ENCODE measurements at regions not wholly inside any gene's neighbourhood (a gene's known extent, or its start where the extent isn't known, plus 50 kb on each side); places are given as distances from the start of the nearest gene placed in this dataset.

- no peak overlapping the region for H3K9ac ChIP-seq (ENCODE audit: low read depth, low read length)
- WGBS, result 93% methylated on average over 4 of the region's 4 CpGs
- peaks cover 16% of the 10 kb centered on the region for H3K9me3 ChIP-seq (ENCODE audit: insufficient read depth, low read depth, low read length)
- H3K27ac ChIP-seq (ENCODE audit: low read depth, low read length), result no peak overlapping the region
- H3K4me1 ChIP-seq (ENCODE audit: insufficient read depth, low read length), result peaks cover 24% of the 10 kb centered on the region
- H3K27me3 ChIP-seq (ENCODE audit: insufficient read depth, low read length), result no peaks in the 10 kb centered on the region
- no peaks in the 10 kb centered on the region for H3K36me3 ChIP-seq (ENCODE audit: insufficient read depth, low read length)
- H3K4me3 ChIP-seq (ENCODE audit: low read length), result no peak overlapping the region
Measured at GRCh38 chr3:187921391-187922074, 176.3 kb upstream of the BCL6 start.

GRCh38 chr3:187922704-187923416 lies 177.6 kb upstream of the BCL6 start:
- Histone ChIP-seq H3K36me3 (ENCODE audit: insufficient read depth, low read length) (no peaks in the 10 kb centered on the region), H3K4me3 (ENCODE audit: low read length) (no peak overlapping the region), H3K9ac (ENCODE audit: low read depth, low read length) (no peak overlapping the region), H3K4me1 (ENCODE audit: insufficient read depth, low read length) (peaks cover 11% of the 10 kb centered on the region), H3K27me3 (ENCODE audit: insufficient read depth, low read length) (no peaks in the 10 kb centered on the region), H3K9me3 (ENCODE audit: insufficient read depth, low read depth, low read length) (peaks cover 16% of the 10 kb centered on the region), H3K27ac (ENCODE audit: low read depth, low read length) (no peak overlapping the region)
- 96% methylated on average over 3 of the region's 3 CpGs for WGBS

- no peak overlapping the region for H3K9ac ChIP-seq (ENCODE audit: low read depth, low read length)
- H3K27ac ChIP-seq (ENCODE audit: low read depth, low read length), result no peak overlapping the region
- H3K4me3 ChIP-seq (ENCODE audit: low read length), result no peak overlapping the region
- H3K9me3 ChIP-seq (ENCODE audit: insufficient read depth, low read depth, low read length), result peaks cover 16% of the 10 kb centered on the region
- H3K4me1 ChIP-seq (ENCODE audit: insufficient read depth, low read length), result no peaks in the 10 kb centered on the region
- H3K36me3 ChIP-seq (ENCODE audit: insufficient read depth, low read length), result no peaks in the 10 kb centered on the region
- no peaks in the 10 kb centered on the region for H3K27me3 ChIP-seq (ENCODE audit: insufficient read depth, low read length)
Measured at GRCh38 chr3:187924651-187925050, 179.4 kb upstream of the BCL6 start.

- Histone ChIP-seq H3K27me3 (ENCODE audit: insufficient read depth, low read length) (no peaks in the 10 kb centered on the region), H3K27ac (ENCODE audit: low read depth, low read length) (no peak overlapping the region), H3K36me3 (ENCODE audit: insufficient read depth, low read length) (no peaks in the 10 kb centered on the region), H3K9me3 (ENCODE audit: insufficient read depth, low read depth, low read length) (peaks cover 16% of the 10 kb centered on the region), H3K9ac (ENCODE audit: low read depth, low read length) (no peak overlapping the region), H3K4me3 (ENCODE audit: low read length) (no peak overlapping the region), H3K4me1 (ENCODE audit: insufficient read depth, low read length) (no peaks in the 10 kb centered on the region)
- WGBS, result 94% methylated on average over 1 of the region's 1 CpG
Measured at GRCh38 chr3:187925326-187925725, 180.1 kb upstream of the BCL6 start.

GRCh38 chr3:187926620-187927019 lies 181.4 kb upstream of the BCL6 start:
- H3K36me3 ChIP-seq (ENCODE audit: insufficient read depth, low read length), result no peaks in the 10 kb centered on the region
- no peaks in the 10 kb centered on the region for H3K27me3 ChIP-seq (ENCODE audit: insufficient read depth, low read length)
- H3K4me1 ChIP-seq (ENCODE audit: insufficient read depth, low read length), result no peaks in the 10 kb centered on the region
- WGBS, result 92% methylated on average over 2 of the region's 3 CpGs
- H3K4me3 ChIP-seq (ENCODE audit: low read length), result no peak overlapping the region
- no peak overlapping the region for H3K27ac ChIP-seq (ENCODE audit: low read depth, low read length)
- H3K9me3 ChIP-seq (ENCODE audit: insufficient read depth, low read depth, low read length), result peaks cover 16% of the 10 kb centered on the region
- no peak overlapping the region for H3K9ac ChIP-seq (ENCODE audit: low read depth, low read length)

GRCh38 chr3:187927565-187927964 lies 182.3 kb upstream of the BCL6 start:
- Histone ChIP-seq H3K36me3 (ENCODE audit: insufficient read depth, low read length) (no peaks in the 10 kb centered on the region), H3K4me3 (ENCODE audit: low read length) (no peak overlapping the region), H3K27ac (ENCODE audit: low read depth, low read length) (no peak overlapping the region), H3K9ac (ENCODE audit: low read depth, low read length) (no peak overlapping the region), H3K27me3 (ENCODE audit: insufficient read depth, low read length) (no peaks in the 10 kb centered on the region), H3K4me1 (ENCODE audit: insufficient read depth, low read length) (no peaks in the 10 kb centered on the region), H3K9me3 (ENCODE audit: insufficient read depth, low read depth, low read length) (peaks cover 16% of the 10 kb centered on the region)
- WGBS, result 100% methylated on average over 1 of the region's 1 CpG

- 91% methylated on average over 8 of the region's 8 CpGs for WGBS
- Histone ChIP-seq H3K4me1 (ENCODE audit: insufficient read depth, low read length) (no peaks in the 10 kb centered on the region), H3K36me3 (ENCODE audit: insufficient read depth, low read length) (no peaks in the 10 kb centered on the region), H3K9ac (ENCODE audit: low read depth, low read length) (no peak overlapping the region), H3K27me3 (ENCODE audit: insufficient read depth, low read length) (no peaks in the 10 kb centered on the region), H3K9me3 (ENCODE audit: insufficient read depth, low read depth, low read length) (peaks cover 12% of the 10 kb centered on the region), H3K4me3 (ENCODE audit: low read length) (no peak overlapping the region), H3K27ac (ENCODE audit: low read depth, low read length) (no peak overlapping the region)
Measured at GRCh38 chr3:187929112-187929816, 184.0 kb upstream of the BCL6 start.

GRCh38 chr3:187930021-187930420 lies 184.8 kb upstream of the BCL6 start:
- 95% methylated on average over 3 of the region's 3 CpGs for WGBS
- Histone ChIP-seq H3K4me3 (ENCODE audit: low read length) (no peak overlapping the region), H3K27me3 (ENCODE audit: insufficient read depth, low read length) (no peaks in the 10 kb centered on the region), H3K4me1 (ENCODE audit: insufficient read depth, low read length) (no peaks in the 10 kb centered on the region), H3K27ac (ENCODE audit: low read depth, low read length) (no peak overlapping the region), H3K9me3 (ENCODE audit: insufficient read depth, low read depth, low read length) (peaks cover 4% of the 10 kb centered on the region), H3K36me3 (ENCODE audit: insufficient read depth, low read length) (no peaks in the 10 kb centered on the region), H3K9ac (ENCODE audit: low read depth, low read length) (no peak overlapping the region)

- Histone ChIP-seq H3K4me3 (ENCODE audit: low read length) (no peak overlapping the region), H3K27me3 (ENCODE audit: insufficient read depth, low read length) (no peaks in the 10 kb centered on the region), H3K9ac (ENCODE audit: low read depth, low read length) (no peak overlapping the region), H3K27ac (ENCODE audit: low read depth, low read length) (no peak overlapping the region), H3K9me3 (ENCODE audit: insufficient read depth, low read depth, low read length) (no peaks in the 10 kb centered on the region), H3K4me1 (ENCODE audit: insufficient read depth, low read length) (no peaks in the 10 kb centered on the region), H3K36me3 (ENCODE audit: insufficient read depth, low read length) (no peaks in the 10 kb centered on the region)
- 96% methylated on average over 4 of the region's 4 CpGs for WGBS
Measured at GRCh38 chr3:187931101-187931500, 185.8 kb upstream of the BCL6 start.

GRCh38 chr3:187931770-187932278 lies 186.6 kb upstream of the BCL6 start:
- Histone ChIP-seq H3K9ac (ENCODE audit: low read depth, low read length) (no peak overlapping the region), H3K36me3 (ENCODE audit: insufficient read depth, low read length) (no peaks in the 10 kb centered on the region), H3K9me3 (ENCODE audit: insufficient read depth, low read depth, low read length) (no peaks in the 10 kb centered on the region), H3K27me3 (ENCODE audit: insufficient read depth, low read length) (no peaks in the 10 kb centered on the region), H3K27ac (ENCODE audit: low read depth, low read length) (no peak overlapping the region), H3K4me1 (ENCODE audit: insufficient read depth, low read length) (no peaks in the 10 kb centered on the region), H3K4me3 (ENCODE audit: low read length) (no peak overlapping the region)
- WGBS, result 90% methylated on average over 4 of the region's 4 CpGs

- Histone ChIP-seq H3K9ac (ENCODE audit: low read depth, low read length) (no peak overlapping the region), H3K27me3 (ENCODE audit: insufficient read depth, low read length) (no peaks in the 10 kb centered on the region), H3K4me3 (ENCODE audit: low read length) (no peak overlapping the region), H3K4me1 (ENCODE audit: insufficient read depth, low read length) (no peaks in the 10 kb centered on the region), H3K9me3 (ENCODE audit: insufficient read depth, low read depth, low read length) (no peaks in the 10 kb centered on the region), H3K27ac (ENCODE audit: low read depth, low read length) (no peak overlapping the region), H3K36me3 (ENCODE audit: insufficient read depth, low read length) (no peaks in the 10 kb centered on the region)
- 95% methylated on average over 6 of the region's 6 CpGs for WGBS
Measured at GRCh38 chr3:187932530-187932929, 187.3 kb upstream of the BCL6 start.

Data from HUES64 (cell line).